PFSK-1 (cell line): ENCODE measurements at regions not wholly inside any gene's neighbourhood (a gene's known extent, or its start where the extent isn't known, plus 50 kb on each side); places are given as distances from the start of the nearest gene placed in this dataset.

ENCODE experiments used
- FOXP2 ChIP-seq: optimal IDR thresholded peaks from 2 replicates; pipeline ENCODE3; 2011; ENCODE audit warnings: borderline replicate concordance, control low read depth, inconsistent platforms; ENCODE audit not compliant: insufficient read depth; ENCODE audit errors: extremely low read length, extremely low read depth
- POLR2AphosphoS5 ChIP-seq: IDR thresholded peaks from 2 replicates; pipeline ENCODE4 v1.6.1; 2012; ENCODE audit warnings: low read depth, mild to moderate bottlenecking, control low read depth, low read length, moderate library complexity
- SIN3A ChIP-seq: IDR thresholded peaks from 2 replicates; pipeline ENCODE4 v1.6.1; 2012; ENCODE audit warnings: mild to moderate bottlenecking, low read length, moderate library complexity, borderline replicate concordance; ENCODE audit not compliant: insufficient read depth
- TAF1 ChIP-seq: IDR thresholded peaks from 2 replicates; pipeline ENCODE4 v1.6.1; 2012; ENCODE audit warnings: low read length, control low read depth, borderline replicate concordance; ENCODE audit not compliant: insufficient read depth
- TF ChIP-seq, protein P1 (sequence below), 2 experiments: IDR thresholded peaks; 2 replicates each; pipeline versions ENCODE4 v1.6.1 to v1.8.0; 2011 to 2012; ENCODE audit warnings: low read depth in 2 of 2, low read length in 2 of 2, control low read depth in 1 of 2, inconsistent platforms in 1 of 2, mild to moderate bottlenecking in 1 of 2, moderate library complexity in 1 of 2; ENCODE audit not compliant: insufficient read depth in 1 of 2

DNA sequence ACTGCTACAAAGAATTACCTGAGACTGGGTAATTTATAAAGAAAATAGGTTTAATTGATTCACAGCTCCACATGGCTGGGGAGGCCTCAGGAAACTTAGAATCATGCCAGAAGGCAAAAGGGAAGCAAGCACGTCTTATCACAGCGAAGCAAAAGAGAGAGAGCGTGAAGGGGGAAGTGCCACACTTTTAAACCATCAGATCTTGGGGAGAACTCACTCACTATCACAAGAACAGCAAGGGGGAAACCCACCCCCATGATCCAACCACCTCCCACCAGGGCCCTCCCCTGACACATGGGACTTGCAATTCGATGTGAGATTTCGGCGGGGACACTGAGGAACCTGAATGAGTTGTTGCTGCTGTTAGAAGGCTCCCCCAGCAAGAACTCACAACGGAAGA, 220.2 kb upstream of the PIEZO2 start:
- TF ChIP-seq, protein P1, sequence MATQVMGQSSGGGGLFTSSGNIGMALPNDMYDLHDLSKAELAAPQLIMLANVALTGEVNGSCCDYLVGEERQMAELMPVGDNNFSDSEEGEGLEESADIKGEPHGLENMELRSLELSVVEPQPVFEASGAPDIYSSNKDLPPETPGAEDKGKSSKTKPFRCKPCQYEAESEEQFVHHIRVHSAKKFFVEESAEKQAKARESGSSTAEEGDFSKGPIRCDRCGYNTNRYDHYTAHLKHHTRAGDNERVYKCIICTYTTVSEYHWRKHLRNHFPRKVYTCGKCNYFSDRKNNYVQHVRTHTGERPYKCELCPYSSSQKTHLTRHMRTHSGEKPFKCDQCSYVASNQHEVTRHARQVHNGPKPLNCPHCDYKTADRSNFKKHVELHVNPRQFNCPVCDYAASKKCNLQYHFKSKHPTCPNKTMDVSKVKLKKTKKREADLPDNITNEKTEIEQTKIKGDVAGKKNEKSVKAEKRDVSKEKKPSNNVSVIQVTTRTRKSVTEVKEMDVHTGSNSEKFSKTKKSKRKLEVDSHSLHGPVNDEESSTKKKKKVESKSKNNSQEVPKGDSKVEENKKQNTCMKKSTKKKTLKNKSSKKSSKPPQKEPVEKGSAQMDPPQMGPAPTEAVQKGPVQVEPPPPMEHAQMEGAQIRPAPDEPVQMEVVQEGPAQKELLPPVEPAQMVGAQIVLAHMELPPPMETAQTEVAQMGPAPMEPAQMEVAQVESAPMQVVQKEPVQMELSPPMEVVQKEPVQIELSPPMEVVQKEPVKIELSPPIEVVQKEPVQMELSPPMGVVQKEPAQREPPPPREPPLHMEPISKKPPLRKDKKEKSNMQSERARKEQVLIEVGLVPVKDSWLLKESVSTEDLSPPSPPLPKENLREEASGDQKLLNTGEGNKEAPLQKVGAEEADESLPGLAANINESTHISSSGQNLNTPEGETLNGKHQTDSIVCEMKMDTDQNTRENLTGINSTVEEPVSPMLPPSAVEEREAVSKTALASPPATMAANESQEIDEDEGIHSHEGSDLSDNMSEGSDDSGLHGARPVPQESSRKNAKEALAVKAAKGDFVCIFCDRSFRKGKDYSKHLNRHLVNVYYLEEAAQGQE (IDR thresholded peaks at IDR 0.05; ENCODE audit: insufficient read depth in 1 of 2, low read depth in 2 of 2, low read length in 2 of 2), result no peak
- TF ChIP-seq FOXP2, result no peak
- TF ChIP-seq SIN3A, result no peak
- TF ChIP-seq POLR2AphosphoS5, result no peak
- TF ChIP-seq TAF1, result no peak

DNA sequence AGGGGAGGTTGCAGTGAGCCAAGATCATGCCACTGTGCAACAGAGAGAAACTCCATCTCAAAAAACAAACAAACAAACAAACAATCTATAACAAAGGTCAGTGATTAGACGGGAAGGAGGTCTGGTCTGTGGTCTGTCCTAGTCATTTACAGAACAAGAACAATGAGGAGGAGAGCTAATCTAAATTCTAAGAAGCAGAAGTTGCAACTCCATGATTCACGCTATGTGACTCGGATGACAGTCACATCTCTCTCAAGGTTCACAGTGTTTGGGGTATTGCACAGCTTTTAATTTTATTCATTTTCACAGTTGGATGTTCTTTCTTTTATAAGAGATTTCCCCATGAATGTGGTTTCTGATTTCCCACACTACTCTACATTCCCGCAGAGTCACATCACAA, 218.7 kb upstream of the PIEZO2 start:
- no peak for TF ChIP-seq TAF1
- no peak for TF ChIP-seq FOXP2
- no peak for TF ChIP-seq SIN3A
- TF ChIP-seq POLR2AphosphoS5, result no peak
- TF ChIP-seq, protein P1 (IDR thresholded peaks at IDR 0.05; ENCODE audit: insufficient read depth in 1 of 2, low read depth in 2 of 2, low read length in 2 of 2), result no peak

DNA sequence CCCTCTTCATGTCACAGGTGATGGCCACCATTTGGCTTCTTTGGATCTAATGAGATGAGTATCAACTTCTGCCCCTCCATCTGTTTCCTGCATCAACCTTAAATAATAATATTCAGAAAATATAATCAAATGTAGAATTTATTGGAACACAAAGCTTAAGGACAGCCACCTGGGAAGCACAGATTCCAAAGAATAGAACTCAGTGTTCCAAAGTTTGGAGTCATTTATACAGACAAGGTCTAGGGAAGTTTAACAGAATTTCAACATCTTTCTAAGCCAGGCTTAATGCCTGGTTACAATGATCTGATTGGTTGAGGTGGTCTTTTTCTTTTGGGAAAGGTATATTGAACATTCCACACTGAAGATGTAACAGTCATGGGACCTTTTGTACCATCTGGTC, 218.0 kb upstream of the PIEZO2 start:
- no peak for TF ChIP-seq FOXP2
- TF ChIP-seq, protein P1 (IDR thresholded peaks at IDR 0.05; ENCODE audit: insufficient read depth in 1 of 2, low read depth in 2 of 2, low read length in 2 of 2), result no peak
- TF ChIP-seq POLR2AphosphoS5, result no peak
- no peak for TF ChIP-seq SIN3A
- TF ChIP-seq TAF1, result no peak

DNA sequence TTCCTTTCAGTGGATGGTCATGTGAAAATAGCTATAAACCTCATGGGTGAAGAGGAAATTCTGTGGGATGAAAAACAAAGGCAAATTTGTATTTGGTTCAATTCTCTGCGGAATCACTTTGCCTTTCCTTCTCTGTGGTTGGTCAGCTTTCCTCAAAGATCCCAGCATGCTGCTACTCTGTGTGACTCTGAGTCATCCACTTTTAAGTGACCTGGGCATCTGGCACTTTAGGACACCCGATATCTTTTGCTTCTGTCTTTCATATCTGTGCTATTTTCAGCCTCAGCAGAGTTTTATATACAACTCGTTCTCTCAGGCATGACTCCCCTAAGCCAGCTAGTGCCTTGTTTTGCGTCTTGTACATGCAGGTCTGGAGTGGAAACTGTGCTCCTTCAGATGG, 217.0 kb upstream of the PIEZO2 start:
- TF ChIP-seq FOXP2, result no peak
- TF ChIP-seq, protein P1 (IDR thresholded peaks at IDR 0.05; ENCODE audit: insufficient read depth in 1 of 2, low read depth in 2 of 2, low read length in 2 of 2), result no peak
- no peak for TF ChIP-seq SIN3A
- no peak for TF ChIP-seq POLR2AphosphoS5
- no peak for TF ChIP-seq TAF1

DNA sequence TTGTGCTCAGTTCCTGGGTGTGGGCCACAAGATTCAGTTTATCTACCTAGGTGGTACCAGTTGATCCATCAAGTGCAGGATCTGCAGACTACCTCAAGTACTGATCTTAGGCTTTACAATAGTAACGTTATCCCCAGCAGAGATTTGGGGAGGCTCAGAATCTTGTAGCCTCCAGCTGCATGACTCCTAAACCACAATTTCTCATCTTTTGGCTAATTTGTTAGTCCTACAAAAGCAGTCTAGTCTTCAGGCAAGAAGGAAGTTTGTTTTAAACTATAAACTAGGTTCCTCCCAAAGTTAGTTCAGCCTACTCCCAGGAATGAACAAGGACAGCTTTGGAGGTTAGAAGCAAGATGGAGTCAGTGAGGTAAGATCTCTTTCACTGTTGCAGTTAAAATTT, 213.5 kb upstream of the PIEZO2 start:
- TF ChIP-seq POLR2AphosphoS5 (no peak), TAF1 (no peak), FOXP2 (no peak), SIN3A (no peak)
- TF ChIP-seq, protein P1 (IDR thresholded peaks at IDR 0.05; ENCODE audit: insufficient read depth in 1 of 2, low read depth in 2 of 2, low read length in 2 of 2), result no peak
